ENCODE measurements at regions not wholly inside any gene's neighbourhood (a gene's known extent, or its start where the extent isn't known, plus 50 kb on each side); places are given as distances from the start of the nearest gene placed in this dataset.

DNA sequence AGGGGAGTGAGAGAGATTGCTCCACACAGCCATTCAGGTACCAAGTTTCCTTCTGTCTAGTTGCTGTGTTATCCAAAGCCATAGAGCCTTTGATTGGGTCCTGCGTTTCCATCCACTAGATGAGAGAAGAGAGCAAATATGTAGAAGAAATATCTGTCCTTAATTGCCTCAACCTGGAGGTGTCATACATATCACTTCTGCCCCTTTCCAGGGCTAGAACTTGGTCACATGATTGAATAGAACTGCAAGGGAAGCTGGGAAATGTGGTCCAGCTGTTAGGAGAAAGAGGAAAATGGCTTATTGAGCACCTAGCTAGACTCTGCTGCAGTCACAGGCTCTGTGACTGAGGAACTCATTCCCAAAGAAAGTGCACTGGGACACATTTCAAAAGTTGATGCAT lies 115.6 kb upstream of the JAG1 start:
- no peak overlapping the region for H3K4me3 ChIP-seq (ENCODE audit: low read depth, low read length)
- TF ChIP-seq, protein P1, sequence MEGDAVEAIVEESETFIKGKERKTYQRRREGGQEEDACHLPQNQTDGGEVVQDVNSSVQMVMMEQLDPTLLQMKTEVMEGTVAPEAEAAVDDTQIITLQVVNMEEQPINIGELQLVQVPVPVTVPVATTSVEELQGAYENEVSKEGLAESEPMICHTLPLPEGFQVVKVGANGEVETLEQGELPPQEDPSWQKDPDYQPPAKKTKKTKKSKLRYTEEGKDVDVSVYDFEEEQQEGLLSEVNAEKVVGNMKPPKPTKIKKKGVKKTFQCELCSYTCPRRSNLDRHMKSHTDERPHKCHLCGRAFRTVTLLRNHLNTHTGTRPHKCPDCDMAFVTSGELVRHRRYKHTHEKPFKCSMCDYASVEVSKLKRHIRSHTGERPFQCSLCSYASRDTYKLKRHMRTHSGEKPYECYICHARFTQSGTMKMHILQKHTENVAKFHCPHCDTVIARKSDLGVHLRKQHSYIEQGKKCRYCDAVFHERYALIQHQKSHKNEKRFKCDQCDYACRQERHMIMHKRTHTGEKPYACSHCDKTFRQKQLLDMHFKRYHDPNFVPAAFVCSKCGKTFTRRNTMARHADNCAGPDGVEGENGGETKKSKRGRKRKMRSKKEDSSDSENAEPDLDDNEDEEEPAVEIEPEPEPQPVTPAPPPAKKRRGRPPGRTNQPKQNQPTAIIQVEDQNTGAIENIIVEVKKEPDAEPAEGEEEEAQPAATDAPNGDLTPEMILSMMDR (IDR thresholded peaks at IDR 0.05; ENCODE audit: low read depth, low read length, missing control alignments): no peak
- in situ Hi-C loops (cut with HindIII; ENCODE audit: low pct_ligation_motif_present, low sequenced_read_pairs): no loop called here
- no peaks in the 10 kb centered on the region for H3K36me3 ChIP-seq (replicated peaks)
- H3K27ac ChIP-seq: no peak overlapping the region
- no peaks in the 10 kb centered on the region for H3K27me3 ChIP-seq (replicated peaks)
- DNase-seq: no peak

DNA sequence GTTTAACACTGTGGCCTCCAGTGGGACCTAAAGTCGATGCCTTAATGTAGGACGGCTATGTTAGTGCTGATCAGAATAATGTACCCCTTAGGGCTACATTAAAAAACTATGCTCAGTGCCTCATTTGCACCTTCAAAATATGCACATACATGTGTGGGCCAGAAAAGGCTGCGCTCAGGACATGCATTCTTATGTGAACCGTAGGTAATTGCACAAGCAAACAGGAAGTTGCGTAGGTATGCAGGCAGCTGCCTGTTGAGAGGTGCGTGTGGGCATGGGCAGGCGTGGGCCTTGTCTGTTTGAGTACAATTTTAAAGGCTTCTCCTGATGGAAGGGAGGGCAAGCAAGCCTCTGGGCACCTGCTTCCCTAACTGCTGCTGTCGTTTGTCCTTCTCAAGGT lies 116.2 kb upstream of the JAG1 start:
- no peak overlapping the region for H3K27ac ChIP-seq
- no peak overlapping the region for H3K4me3 ChIP-seq (ENCODE audit: low read depth, low read length)
- no peaks in the 10 kb centered on the region for H3K27me3 ChIP-seq (replicated peaks)
- H3K36me3 ChIP-seq (replicated peaks): no peaks in the 10 kb centered on the region
- TF ChIP-seq, protein P1 (IDR thresholded peaks at IDR 0.05; ENCODE audit: low read depth, low read length, missing control alignments): no peak
- in situ Hi-C loops (cut with HindIII; ENCODE audit: low pct_ligation_motif_present, low sequenced_read_pairs): no loop called here
- DNase-seq: no peak

DNA sequence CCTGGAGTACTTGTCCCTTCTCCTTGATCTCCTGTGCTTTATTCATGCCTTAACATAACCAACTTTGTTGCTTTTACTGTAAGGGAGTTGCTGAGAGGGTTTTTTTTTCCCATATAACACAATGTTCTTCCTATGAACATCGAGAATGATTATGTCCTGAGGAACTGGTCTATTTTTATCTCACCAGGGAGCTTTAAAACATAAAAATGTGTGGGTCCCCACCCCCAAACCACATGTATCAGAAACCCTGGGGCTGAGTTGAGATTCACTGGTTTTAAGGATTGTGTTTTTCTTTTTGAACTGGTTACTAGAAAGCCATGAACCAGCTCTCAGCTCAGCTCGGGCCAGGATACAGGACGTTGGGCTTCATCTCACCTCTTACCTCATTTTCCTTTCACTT lies 118.5 kb upstream of the JAG1 start:
- DNase-seq: peak; percentile 17
- Histone ChIP-seq H3K27me3 (replicated peaks) (no peaks in the 10 kb centered on the region), H3K4me3 (ENCODE audit: low read depth, low read length) (no peak overlapping the region), H3K36me3 (replicated peaks) (no peaks in the 10 kb centered on the region), H3K27ac (no peak overlapping the region)
- in situ Hi-C loops (cut with HindIII; ENCODE audit: low pct_ligation_motif_present, low sequenced_read_pairs): no loop called here
- TF ChIP-seq, protein P1 (IDR thresholded peaks at IDR 0.05; ENCODE audit: low read depth, low read length, missing control alignments): no peak

DNA sequence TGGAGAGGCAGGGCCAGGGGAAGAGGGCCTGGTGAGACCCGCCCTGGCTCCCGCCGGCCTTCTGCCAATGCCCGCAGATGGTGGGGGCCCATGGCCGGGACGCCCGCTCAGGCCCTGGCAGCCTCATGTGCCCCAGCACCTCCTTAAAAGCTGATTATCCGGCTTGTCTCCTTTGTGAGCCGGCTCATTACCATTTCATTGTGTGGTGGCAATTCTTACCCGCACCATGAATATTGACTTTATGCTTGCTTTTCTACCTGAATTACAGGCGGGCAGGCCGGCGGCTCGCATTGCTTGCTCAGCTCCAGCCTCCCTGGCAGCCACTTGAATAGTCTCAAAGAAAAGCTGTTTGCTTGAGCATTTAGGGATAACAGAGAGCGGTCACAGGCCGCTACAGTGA lies 120.0 kb upstream of the JAG1 start:
- DNase-seq: no peak
- in situ Hi-C loops (cut with HindIII; ENCODE audit: low pct_ligation_motif_present, low sequenced_read_pairs): no loop called here
- no peaks in the 10 kb centered on the region for H3K36me3 ChIP-seq (replicated peaks)
- no peak overlapping the region for H3K4me3 ChIP-seq (ENCODE audit: low read depth, low read length)
- H3K27ac ChIP-seq: no peak overlapping the region
- H3K27me3 ChIP-seq (replicated peaks): no peaks in the 10 kb centered on the region
- TF ChIP-seq, protein P1 (IDR thresholded peaks at IDR 0.05; ENCODE audit: low read depth, low read length, missing control alignments): no peak

DNA sequence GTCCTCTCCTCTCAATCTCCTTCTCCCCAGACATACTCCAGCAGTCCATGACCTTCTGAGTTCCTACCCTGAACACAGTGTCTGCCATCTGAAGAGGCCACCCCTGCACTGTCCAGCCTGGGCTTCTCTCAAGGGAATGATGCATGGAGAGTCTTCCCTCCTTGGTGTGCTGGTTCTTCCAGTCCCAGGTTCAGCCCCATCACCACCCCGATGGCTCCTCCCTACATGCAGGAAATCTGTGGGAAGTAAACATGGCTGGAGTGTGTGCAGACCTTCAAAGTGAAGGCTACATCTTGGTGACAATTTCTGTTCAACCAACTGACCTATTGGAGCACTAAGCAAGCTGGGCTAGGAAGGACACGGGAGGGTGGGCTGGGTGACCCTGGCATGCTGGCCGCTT lies 121.0 kb upstream of the JAG1 start:
- TF ChIP-seq, protein P1 (IDR thresholded peaks at IDR 0.05; ENCODE audit: low read depth, low read length, missing control alignments): no peak
- Histone ChIP-seq H3K27me3 (replicated peaks) (no peaks in the 10 kb centered on the region), H3K4me3 (ENCODE audit: low read depth, low read length) (no peak overlapping the region), H3K36me3 (replicated peaks) (no peaks in the 10 kb centered on the region), H3K27ac (no peak overlapping the region)
- in situ Hi-C loops (cut with HindIII; ENCODE audit: low pct_ligation_motif_present, low sequenced_read_pairs): no loop called here
- no peak for DNase-seq

DNA sequence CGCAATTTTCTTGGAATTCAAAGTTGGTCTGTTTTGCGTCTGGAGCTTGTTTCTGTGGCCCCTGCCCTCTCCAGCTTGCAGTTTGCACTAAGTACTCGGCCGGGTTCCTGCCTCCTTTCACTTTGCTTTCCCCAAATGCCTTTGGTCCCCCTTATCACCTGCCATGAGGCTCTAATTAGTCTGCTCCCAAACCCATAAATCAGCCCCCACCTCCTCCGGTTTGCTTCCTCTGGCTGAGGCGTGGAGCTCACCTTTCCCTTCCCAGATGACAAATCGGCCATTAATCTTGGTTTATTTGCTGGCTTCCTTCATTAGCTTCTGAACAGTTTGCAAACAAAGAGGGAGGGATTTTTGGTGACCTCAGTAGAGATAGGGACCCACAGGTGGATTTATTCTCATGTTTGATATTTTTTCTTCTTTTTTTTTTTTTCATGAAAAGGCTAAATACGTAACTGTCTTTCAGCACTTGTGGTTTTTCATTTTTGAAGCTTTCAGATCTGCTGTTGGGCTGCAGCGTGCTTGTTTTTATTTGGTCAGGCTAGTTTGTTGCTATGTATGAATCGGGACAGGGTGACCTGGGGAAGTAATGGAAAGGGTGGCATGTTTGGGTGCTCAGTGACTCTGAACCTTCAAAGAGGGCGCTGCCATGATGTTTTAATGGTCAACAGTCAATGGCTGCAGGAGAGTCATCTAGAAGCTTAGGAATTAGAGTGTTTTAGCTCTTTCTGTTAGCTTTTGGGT lies 121.7 kb upstream of the JAG1 start:
- in situ Hi-C loops (cut with HindIII; ENCODE audit: low pct_ligation_motif_present, low sequenced_read_pairs): no loop called here
- Histone ChIP-seq H3K27me3 (replicated peaks) (no peaks in the 10 kb centered on the region), H3K4me3 (ENCODE audit: low read depth, low read length) (no peak overlapping the region), H3K36me3 (replicated peaks) (no peaks in the 10 kb centered on the region), H3K27ac (no peak overlapping the region)
- no peak for DNase-seq
- TF ChIP-seq, protein P1 (IDR thresholded peaks at IDR 0.05; ENCODE audit: low read depth, low read length, missing control alignments): no peak
